GM23248 (cell line): ENCODE measurements at regions not wholly inside any gene's neighbourhood (a gene's known extent, or its start where the extent isn't known, plus 50 kb on each side); places are given as distances from the start of the nearest gene placed in this dataset.

Source experiments
- DNase-seq: peaks from one replicate; pipeline ENCODE4 v3.0.0-alpha.2; 2015
- H2AFZ ChIP-seq: fragments of 200-600 bp; sonication (generic); 2 replicates; pipeline ENCODE4 v1.6.1; 2016; ENCODE audit warnings: antibody characterized with exemption
- H3F3A ChIP-seq: fragments of 200-600 bp; sonication (generic); 2 replicates; pipeline ENCODE4 v1.6.1; 2016; ENCODE audit warnings: mild to moderate bottlenecking, antibody characterized with exemption, mixed run types; ENCODE audit not compliant: insufficient read depth
- H3K27ac ChIP-seq: fragments of 200-600 bp; sonication (generic); 2 replicates; pipeline ENCODE4 v1.5.1; 2016; ENCODE audit warnings: mild to moderate bottlenecking
- H3K27me3 ChIP-seq: fragments of 200-600 bp; sonication (generic); replicated peaks from 2 replicates; pipeline ENCODE4 v1.6.1; 2016; ENCODE audit warnings: mild to moderate bottlenecking; ENCODE audit not compliant: insufficient read depth
- H3K36me3 ChIP-seq: fragments of 200-600 bp; sonication (generic); 2 replicates; pipeline ENCODE4 v1.6.1; 2016; ENCODE audit warnings: low read depth, mild to moderate bottlenecking
- H3K4me1 ChIP-seq: fragments of 200-600 bp; sonication (generic); 2 replicates; pipeline ENCODE4 v1.6.1; 2016; ENCODE audit warnings: mild to moderate bottlenecking; ENCODE audit not compliant: insufficient read depth
- H3K4me2 ChIP-seq: fragments of 200-600 bp; sonication (generic); one replicate; pipeline ENCODE4 v1.6.1; 2016; ENCODE audit warnings: mild to moderate bottlenecking; ENCODE audit not compliant: unreplicated experiment
- H3K4me3 ChIP-seq: fragments of 200-600 bp; sonication (generic); 2 replicates; pipeline ENCODE4 v1.5.1; 2016; ENCODE audit warnings: mild to moderate bottlenecking
- H3K79me2 ChIP-seq: fragments of 200-600 bp; sonication (generic); 2 replicates; pipeline ENCODE4 v1.6.1; 2016; ENCODE audit warnings: mild to moderate bottlenecking; ENCODE audit not compliant: insufficient read depth
- H3K9ac ChIP-seq: fragments of 200-600 bp; sonication (generic); 2 replicates; pipeline ENCODE4 v1.6.1; 2016; ENCODE audit warnings: mild to moderate bottlenecking
- H3K9me2 ChIP-seq: fragments of 200-600 bp; sonication (generic); 2 replicates; pipeline ENCODE4 v1.6.1; 2016; ENCODE audit warnings: mixed run types, mild to moderate bottlenecking, moderate library complexity; ENCODE audit not compliant: insufficient read depth
- H3K9me3 ChIP-seq: fragments of 200-600 bp; sonication (generic); one replicate; pipeline ENCODE4 v1.6.1; 2017; ENCODE audit warnings: low read depth
- H4K20me1 ChIP-seq: fragments of 200-600 bp; sonication (generic); 2 replicates; pipeline ENCODE4 v1.6.0; 2016; ENCODE audit not compliant: insufficient read depth
- EZH2 ChIP-seq: fragments of 200-600 bp; sonication (generic); IDR thresholded peaks from 2 replicates; pipeline ENCODE4 v1.6.1; 2018; ENCODE audit warnings: antibody characterized with exemption, mild to moderate bottlenecking; ENCODE audit not compliant: insufficient read depth, poor library complexity, severe bottlenecking
- EZH2phosphoT487 ChIP-seq: fragments of 200-600 bp; sonication (generic); IDR thresholded peaks from 2 replicates; pipeline ENCODE4 v1.6.1; 2018; ENCODE audit warnings: antibody characterized with exemption, moderate library complexity, mild to moderate bottlenecking, low read depth; ENCODE audit not compliant: insufficient read depth
- WGBS, 2 experiments: methylation state at CpG; one replicate each; pipeline ENCODE4 v1.1.6; 2015 to 2017; ENCODE audit warnings: low lambda C conversion rate in 2 of 2, low coverage in 1 of 2; ENCODE audit errors: missing lambda C conversion rate in 2 of 2; 5-methylcytosine and 5-hydroxymethylcytosine counted together
- in situ Hi-C: fragments of 300-500 bp; cut with MboI; formaldehyde crosslinking; loops from 2 replicates; pipeline ENCODE4 v1.15.0; 2020

DNA sequence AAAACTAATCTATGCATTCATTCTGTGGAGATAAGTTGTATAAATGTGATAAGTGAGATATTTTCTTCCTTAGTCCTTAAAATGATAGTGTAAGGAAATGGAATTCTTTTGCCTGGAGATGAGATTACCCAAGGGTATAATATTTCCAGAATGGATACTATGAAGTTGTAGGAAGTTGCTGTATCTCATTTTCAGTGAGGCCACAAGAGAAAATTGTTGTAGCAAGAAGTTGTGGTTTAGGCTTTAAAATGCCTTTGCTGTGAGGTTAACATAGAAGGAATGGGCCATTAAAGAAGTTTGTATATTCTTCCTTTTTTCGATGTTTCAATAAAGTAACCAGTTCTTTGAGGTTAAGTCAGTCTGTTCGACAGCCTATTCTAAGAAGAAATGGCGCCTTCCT lies 50.7 kb upstream of the LIN7C start:
- TF ChIP-seq EZH2, result no peak
- TF ChIP-seq EZH2phosphoT487, result no peak
- no peak overlapping the region for H3K4me3 ChIP-seq
- no peak overlapping the region for H3K4me2 ChIP-seq
- no peaks in the 10 kb centered on the region for H4K20me1 ChIP-seq
- peaks cover 6% of the 10 kb centered on the region; the same call in 1 of the 2 replicates for H3F3A ChIP-seq
- H3K36me3 ChIP-seq, result no peaks in the 10 kb centered on the region
- H3K9me2 ChIP-seq, result no peaks in the 10 kb centered on the region
- H3K79me2 ChIP-seq, result no peaks in the 10 kb centered on the region
- 93 to 100% methylated on average over 3 of the region's 3 CpGs for WGBS, 2 experiments
- DNase-seq, result peak; percentile 30
- no peak overlapping the region for H3K9ac ChIP-seq
- H3K4me1 ChIP-seq, result peaks cover 13% of the 10 kb centered on the region
- H2AFZ ChIP-seq, result no peak overlapping the region
- in situ Hi-C loops, result no loop called here
- H3K9me3 ChIP-seq, result no peaks in the 10 kb centered on the region
- H3K27me3 ChIP-seq, result no peaks in the 10 kb centered on the region
- H3K27ac ChIP-seq, result no peak overlapping the region
